Endothelial cell of umbilical vein (primary cell): ENCODE measurements at regions not wholly inside any gene's neighbourhood (a gene's known extent, or its start where the extent isn't known, plus 50 kb on each side); places are given as distances from the start of the nearest gene placed in this dataset.

Source experiments
- BruUV-seq: library from RNA; stranded (reverse); fragments of 400-500 nt; replicated peaks from 2 replicates; lab custom pipeline; 2021; lab: Mats Ljungman, UMichigan
- CTCF ChIA-PET: fragments of 300-600, 350-600 bp; sonication (Branson Sonifier 250); formaldehyde crosslinking; loops from one replicate; lab custom pipeline; 2021; ENCODE audit warnings: antibody characterized with exemption, inconsistent platforms; lab: Charles Lee
- POLR2A ChIA-PET: fragments of 300-600, 350-600 bp; sonication (Branson Sonifier 250); formaldehyde crosslinking; loops from one replicate; lab custom pipeline; 2021; ENCODE audit warnings: antibody characterized with exemption, inconsistent platforms; lab: Charles Lee
- DNase-seq: peaks from one replicate; pipeline ENCODE4 v3.0.0-alpha.2; 2011; ENCODE audit warnings: low read depth, low spot score
- FAIRE-seq: peaks from 2 replicates; lab custom pipeline; 2011; peaks lifted over from hg19 to GRCh38; lab: Jason Lieb, UNC
- H2AFZ ChIP-seq: 2 replicates; pipeline ENCODE4 v1.6.0; 2012; ENCODE audit warnings: low read depth, low read length, control low read depth, inconsistent platforms
- H3K27ac ChIP-seq: 2 replicates; pipeline ENCODE4 v1.5.1; 2011; ENCODE audit warnings: low read depth, mild to moderate bottlenecking, control low read depth, low read length, moderate library complexity; ENCODE audit not compliant: insufficient read depth
- H3K27me3 ChIP-seq, 2 experiments: 2 replicates each; pipeline versions ENCODE4 v1.6.0 to v1.6.1; 2011; ENCODE audit warnings: low read length in 2 of 2, mixed read lengths in 1 of 2; ENCODE audit not compliant: control insufficient read depth in 2 of 2, insufficient read depth in 2 of 2
- H3K36me3 ChIP-seq, 2 experiments: 2 replicates in 1 of 2; 3 replicates in 1 of 2; pipeline ENCODE4 v1.5.1; 2011; ENCODE audit warnings: low read length in 2 of 2, mild to moderate bottlenecking in 1 of 2, moderate library complexity in 1 of 2; ENCODE audit not compliant: control insufficient read depth in 2 of 2, insufficient read depth in 2 of 2; ENCODE audit errors: extremely low read depth in 1 of 2
- H3K4me1 ChIP-seq: 3 replicates; pipeline ENCODE4 v1.5.1; 2011; ENCODE audit warnings: mild to moderate bottlenecking, low read length; ENCODE audit not compliant: control insufficient read depth, insufficient read depth; ENCODE audit errors: extremely low read depth
- H3K4me2 ChIP-seq: 2 replicates; pipeline ENCODE4 v1.6.1; 2011; ENCODE audit warnings: low read length, control low read depth, mixed read lengths; ENCODE audit not compliant: insufficient read depth
- H3K4me3 ChIP-seq, 3 experiments: fragments of 200-600 bp in 1 of 3; sonication (generic), shearing (Covaris generic) in 1 of 3; replicated peaks in 1 of 3; 2 replicates each; pipeline ENCODE4 v1.5.1; 2011 to 2016; ENCODE audit warnings: control low read depth in 3 of 3, low read length in 3 of 3, mild to moderate bottlenecking in 2 of 3, inconsistent platforms in 1 of 3, low read depth in 1 of 3, moderate library complexity in 1 of 3; ENCODE audit not compliant: insufficient read depth in 1 of 3
- H3K79me2 ChIP-seq: 2 replicates; pipeline ENCODE4 v1.6.0; 2012; ENCODE audit warnings: low read length, inconsistent platforms; ENCODE audit not compliant: control insufficient read depth, insufficient read depth
- H3K9ac ChIP-seq: replicated peaks from 2 replicates; pipeline ENCODE3; 2011; ENCODE audit warnings: low read length, control low read depth; ENCODE audit not compliant: insufficient read depth; ENCODE audit errors: extremely low read depth
- H3K9me1 ChIP-seq: replicated peaks from 3 replicates; pipeline ENCODE4 v1.6.0; 2011; ENCODE audit warnings: mild to moderate bottlenecking, low read length; ENCODE audit not compliant: control insufficient read depth, insufficient read depth; ENCODE audit errors: extremely low read depth
- H3K9me3 ChIP-seq: replicated peaks from 2 replicates; pipeline ENCODE4 v1.5.1; 2012; ENCODE audit warnings: low read length, inconsistent platforms; ENCODE audit not compliant: control insufficient read depth, insufficient read depth
- H4K20me1 ChIP-seq: replicated peaks from 2 replicates; pipeline ENCODE3; 2011; ENCODE audit warnings: mild to moderate bottlenecking, low read length; ENCODE audit not compliant: control insufficient read depth, insufficient read depth; ENCODE audit errors: extremely low read depth
- EZH2 ChIP-seq: IDR thresholded peaks from 2 replicates; pipeline ENCODE4 v1.6.1; 2012; ENCODE audit warnings: borderline replicate concordance, low read depth, mild to moderate bottlenecking, moderate library complexity, low read length, inconsistent platforms; ENCODE audit not compliant: severe bottlenecking
- FOS ChIP-seq: IDR thresholded peaks from 2 replicates; pipeline ENCODE4 v1.6.1; 2011; ENCODE audit warnings: mild to moderate bottlenecking, low read length, moderate library complexity, borderline replicate concordance; ENCODE audit not compliant: insufficient read depth
- GATA2 ChIP-seq: IDR thresholded peaks from 2 replicates; pipeline ENCODE4 v1.7.0; 2011; ENCODE audit warnings: low read depth, mild to moderate bottlenecking, moderate library complexity, mixed read lengths, low read length; ENCODE audit not compliant: insufficient read length, insufficient read depth
- JUN ChIP-seq: IDR thresholded peaks from 2 replicates; pipeline ENCODE4 v1.6.1; 2011; ENCODE audit warnings: borderline replicate concordance, low read depth; ENCODE audit not compliant: insufficient read length, insufficient read depth
- MAX ChIP-seq: IDR thresholded peaks from 2 replicates; pipeline ENCODE4 v1.6.1; 2011; ENCODE audit not compliant: insufficient read depth, insufficient read length
- MYC ChIP-seq: IDR thresholded peaks from one replicate; pipeline ENCODE4 v1.6.1; 2011; ENCODE audit warnings: mild to moderate bottlenecking, low read depth, low read length
- POLR2A ChIP-seq: IDR thresholded peaks from 2 replicates; pipeline ENCODE4 v1.6.1; 2012; ENCODE audit warnings: low read depth, mild to moderate bottlenecking, control low read depth, low read length
- POLR2AphosphoS5 ChIP-seq: IDR thresholded peaks from 2 replicates; pipeline ENCODE4 v1.6.1; 2012; ENCODE audit warnings: low read depth, mild to moderate bottlenecking, control low read depth, low read length, moderate library complexity; ENCODE audit not compliant: insufficient read depth
- dilution Hi-C: fragments of 300-500 bp; cut with MboI; formaldehyde crosslinking; loops from one replicate; pipeline ENCODE4 v1.15.0; 2019; ENCODE audit warnings: low sequenced_read_pairs; ENCODE audit not compliant: extremely low pct_ligation_motif_present
- intact Hi-C: fragments of 100-400 bp; cut with micrococcal nuclease; formaldehyde crosslinking; loops from one replicate; pipeline ENCODE4 v1.10.0; 2022
- TF ChIP-seq, protein P1 (sequence below), 2 donors: IDR thresholded peaks; 1 replicate in 1 of 2; 2 replicates in 1 of 2; pipeline ENCODE4 v1.5.1; 2011; ENCODE audit warnings: low read length in 2 of 2, mild to moderate bottlenecking in 2 of 2, moderate library complexity in 2 of 2, control low read depth in 1 of 2, inconsistent platforms in 1 of 2, low read depth in 1 of 2; ENCODE audit not compliant: insufficient read depth in 1 of 2; ENCODE audit errors: extremely low read depth in 1 of 2

DNA sequence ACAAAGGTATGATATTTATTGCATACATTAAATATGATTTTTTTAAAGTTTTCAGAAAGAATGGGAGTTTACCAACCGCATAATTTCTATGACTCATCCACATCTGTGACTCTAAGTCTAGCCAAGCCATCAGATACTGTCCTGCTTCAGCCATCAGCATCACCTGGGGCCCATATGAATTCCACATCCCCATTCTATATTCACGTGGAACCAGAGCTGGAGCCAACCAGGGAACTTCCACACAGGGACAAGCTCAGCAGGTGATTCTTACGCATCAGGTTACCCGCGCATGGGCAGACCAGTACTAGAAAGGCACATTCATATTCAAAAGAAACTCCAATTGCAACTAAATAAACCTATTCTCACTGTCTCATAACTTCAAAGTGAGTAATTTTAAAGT is 817.7 kb upstream of the IGFBP3 start:
- intact Hi-C loops, result no loop called here
- Histone ChIP-seq H3K9me1 (no peaks in the 10 kb centered on the region), H3K36me3 (no peaks in the 10 kb centered on the region), H3K9ac (no peak overlapping the region), H4K20me1 (no peaks in the 10 kb centered on the region), H2AFZ (no peak overlapping the region), H3K4me3 (no peak overlapping the region), H3K9me3 (no peaks in the 10 kb centered on the region), H3K79me2 (no peaks in the 10 kb centered on the region), H3K4me2 (no peak overlapping the region), H3K4me1 (no peaks in the 10 kb centered on the region), H3K27me3 (no peaks in the 10 kb centered on the region), H3K27ac (no peak overlapping the region)
- CTCF ChIA-PET, result no interaction called here
- no TSS peak for BruUV-seq
- POLR2A ChIA-PET, result no interaction called here
- FAIRE-seq, result no peak
- DNase-seq, result no peak
- dilution Hi-C loops, result no loop called here
- TF ChIP-seq EZH2 (no peak), GATA2 (no peak), POLR2A (no peak), JUN (no peak), MAX (no peak), MYC (no peak)

DNA sequence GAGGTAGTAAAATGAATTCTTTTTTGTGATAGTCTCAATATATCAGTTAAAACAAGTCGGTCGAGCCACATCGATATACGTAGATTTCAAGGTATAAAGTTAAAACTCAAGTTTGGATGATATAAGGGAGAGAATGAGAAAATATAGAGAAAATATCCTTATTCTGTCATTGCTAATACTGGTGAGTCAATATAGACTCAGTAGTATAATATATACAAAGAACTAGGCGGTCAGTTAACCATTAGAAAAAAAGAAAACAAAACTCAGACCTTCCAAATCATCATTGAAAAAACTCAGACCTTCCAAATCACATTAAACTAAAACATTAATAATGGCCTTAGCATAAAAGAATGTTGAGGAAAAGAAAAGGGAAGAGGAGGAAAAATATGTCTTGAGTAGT is 817.1 kb upstream of the IGFBP3 start:
- intact Hi-C loops, result no loop called here
- TF ChIP-seq, protein P1, sequence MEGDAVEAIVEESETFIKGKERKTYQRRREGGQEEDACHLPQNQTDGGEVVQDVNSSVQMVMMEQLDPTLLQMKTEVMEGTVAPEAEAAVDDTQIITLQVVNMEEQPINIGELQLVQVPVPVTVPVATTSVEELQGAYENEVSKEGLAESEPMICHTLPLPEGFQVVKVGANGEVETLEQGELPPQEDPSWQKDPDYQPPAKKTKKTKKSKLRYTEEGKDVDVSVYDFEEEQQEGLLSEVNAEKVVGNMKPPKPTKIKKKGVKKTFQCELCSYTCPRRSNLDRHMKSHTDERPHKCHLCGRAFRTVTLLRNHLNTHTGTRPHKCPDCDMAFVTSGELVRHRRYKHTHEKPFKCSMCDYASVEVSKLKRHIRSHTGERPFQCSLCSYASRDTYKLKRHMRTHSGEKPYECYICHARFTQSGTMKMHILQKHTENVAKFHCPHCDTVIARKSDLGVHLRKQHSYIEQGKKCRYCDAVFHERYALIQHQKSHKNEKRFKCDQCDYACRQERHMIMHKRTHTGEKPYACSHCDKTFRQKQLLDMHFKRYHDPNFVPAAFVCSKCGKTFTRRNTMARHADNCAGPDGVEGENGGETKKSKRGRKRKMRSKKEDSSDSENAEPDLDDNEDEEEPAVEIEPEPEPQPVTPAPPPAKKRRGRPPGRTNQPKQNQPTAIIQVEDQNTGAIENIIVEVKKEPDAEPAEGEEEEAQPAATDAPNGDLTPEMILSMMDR (IDR thresholded peaks at IDR 0.05; ENCODE audit: extremely low read depth in 1 of 2, insufficient read depth in 1 of 2, low read depth in 1 of 2, low read length in 2 of 2), result no peak
- TF ChIP-seq MYC, result no peak
- no peak for TF ChIP-seq GATA2
- no peak for TF ChIP-seq JUN
- no peak for TF ChIP-seq POLR2AphosphoS5
- no peak for TF ChIP-seq MAX
- TF ChIP-seq POLR2A, result no peak
- no peak for TF ChIP-seq FOS
- TF ChIP-seq EZH2, result no peak
- Histone ChIP-seq H4K20me1 (no peaks in the 10 kb centered on the region), H3K9me1 (no peaks in the 10 kb centered on the region), H2AFZ (no peak overlapping the region), H3K4me1 (no peaks in the 10 kb centered on the region), H3K9ac (no peak overlapping the region), H3K27me3 (no peaks in the 10 kb centered on the region), H3K4me3 (no peak overlapping the region), H3K36me3 (no peaks in the 10 kb centered on the region), H3K4me2 (no peak overlapping the region), H3K9me3 (no peaks in the 10 kb centered on the region), H3K27ac (no peak overlapping the region), H3K79me2 (no peaks in the 10 kb centered on the region)
- dilution Hi-C loops, result no loop called here
- no peak for DNase-seq
- no peak for FAIRE-seq
- ChIA-PET CTCF (no interaction called here), POLR2A (no interaction called here)
- BruUV-seq, result no TSS peak
